GM18526 (cell line): ENCODE measurements at regions not wholly inside any gene's neighbourhood (a gene's known extent, or its start where the extent isn't known, plus 50 kb on each side); places are given as distances from the start of the nearest gene placed in this dataset.

Experiments used
- POLR2A ChIP-seq: IDR thresholded peaks from 3 replicates; pipeline ENCODE4 v1.6.1; 2011; ENCODE audit not compliant: insufficient read length; ENCODE audit errors: extremely low read depth

DNA sequence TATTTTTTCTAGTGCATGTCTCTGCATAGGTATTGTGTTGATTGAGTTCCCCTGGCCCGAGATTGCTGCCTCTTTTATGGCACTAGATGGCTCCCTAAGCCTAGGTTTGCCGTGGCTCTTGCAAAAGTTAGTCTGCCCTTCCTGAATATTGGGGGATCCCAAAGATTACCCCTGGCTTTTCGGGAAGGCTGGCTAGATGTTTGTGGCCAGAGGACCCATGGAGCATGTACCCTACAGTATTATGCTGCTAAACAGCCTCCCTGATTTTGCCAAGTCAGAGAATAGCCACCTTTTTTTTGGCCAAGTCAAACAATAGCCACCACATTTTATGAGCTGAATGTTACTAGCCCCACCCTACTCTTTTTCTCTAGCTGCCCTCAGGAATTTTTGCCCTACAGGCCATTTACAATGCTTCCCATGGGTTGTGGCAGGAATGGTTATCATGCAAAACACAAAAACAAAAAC, 343.2 kb downstream of the OLFM3 start:
- no peak for TF ChIP-seq POLR2A

DNA sequence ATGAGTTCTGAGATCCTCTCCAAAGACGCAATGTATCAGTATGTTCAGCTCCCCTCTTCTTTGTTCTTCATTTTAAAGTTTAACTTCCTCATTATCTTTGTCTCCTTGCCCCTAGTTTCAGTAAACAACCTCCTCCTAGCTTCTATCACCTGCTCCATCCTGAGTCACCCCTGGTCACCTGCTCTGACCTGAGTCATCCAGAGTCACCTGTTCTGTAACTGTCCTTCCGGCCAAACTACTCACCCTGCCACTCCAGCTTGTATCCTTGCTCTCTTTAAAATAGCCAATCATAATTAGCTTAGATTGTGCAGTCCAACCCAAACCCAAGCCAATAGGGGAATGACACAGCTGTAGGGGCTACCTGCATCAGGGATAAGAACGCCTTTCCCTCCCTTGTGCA, 332.0 kb downstream of the OLFM3 start:
- TF ChIP-seq POLR2A = no peak

DNA sequence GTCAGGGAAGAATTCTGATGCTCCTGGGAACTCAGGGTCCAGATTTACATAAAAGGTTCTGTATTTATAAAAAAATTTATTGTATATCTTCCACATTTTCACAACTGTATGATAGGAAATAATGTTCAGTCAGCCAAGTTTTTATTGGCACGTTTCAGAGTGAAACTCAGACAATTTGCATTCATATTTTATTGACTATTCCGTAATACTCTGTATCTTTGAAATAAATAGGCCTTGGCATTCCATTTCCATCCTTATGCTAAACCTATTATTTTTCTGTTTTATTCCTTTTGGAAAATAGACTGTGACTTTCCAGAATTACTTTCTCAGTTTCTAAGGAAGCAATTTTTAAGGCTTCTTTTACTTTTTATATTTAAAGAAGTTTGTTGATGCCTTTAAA, 329.0 kb downstream of the OLFM3 start:
- no peak for TF ChIP-seq POLR2A

DNA sequence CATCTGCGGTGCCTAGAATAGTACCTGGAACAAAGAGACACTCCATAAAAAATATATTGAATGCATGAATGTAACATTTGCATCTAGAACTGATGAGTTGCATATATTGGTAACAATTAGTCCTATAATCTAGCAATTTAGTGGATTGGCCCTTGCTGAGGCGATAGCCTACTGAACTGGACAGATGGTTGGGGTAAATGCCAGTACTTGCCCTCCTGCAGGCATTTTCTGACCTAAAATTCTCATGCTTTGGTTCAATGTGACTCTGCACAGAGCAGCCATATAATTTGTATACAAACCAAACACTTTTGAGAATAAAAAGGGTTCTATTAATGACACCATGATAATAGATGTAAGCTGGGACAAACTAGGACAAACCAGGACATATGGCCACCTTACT, 313.6 kb downstream of the OLFM3 start:
- no peak for TF ChIP-seq POLR2A

DNA sequence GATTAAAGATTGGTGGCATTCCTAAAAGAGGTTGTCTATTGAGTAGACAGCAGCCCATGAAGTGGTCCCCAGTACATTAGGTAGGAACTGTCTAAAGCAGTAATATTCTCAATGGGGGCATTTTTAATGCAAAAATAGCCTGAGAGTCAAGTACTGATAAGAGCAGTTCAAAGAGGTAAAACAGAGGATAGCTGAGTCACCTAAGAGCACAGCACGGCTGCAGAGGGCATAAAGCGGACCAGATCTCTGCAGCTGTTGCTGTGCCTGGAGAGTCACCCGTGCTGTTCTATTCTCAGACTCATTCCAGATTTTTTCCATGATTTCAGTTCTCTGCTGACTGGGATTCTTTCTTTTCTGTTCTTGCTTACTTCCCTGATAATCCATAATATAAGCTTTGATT, 313.2 kb downstream of the OLFM3 start:
- no peak for TF ChIP-seq POLR2A

DNA sequence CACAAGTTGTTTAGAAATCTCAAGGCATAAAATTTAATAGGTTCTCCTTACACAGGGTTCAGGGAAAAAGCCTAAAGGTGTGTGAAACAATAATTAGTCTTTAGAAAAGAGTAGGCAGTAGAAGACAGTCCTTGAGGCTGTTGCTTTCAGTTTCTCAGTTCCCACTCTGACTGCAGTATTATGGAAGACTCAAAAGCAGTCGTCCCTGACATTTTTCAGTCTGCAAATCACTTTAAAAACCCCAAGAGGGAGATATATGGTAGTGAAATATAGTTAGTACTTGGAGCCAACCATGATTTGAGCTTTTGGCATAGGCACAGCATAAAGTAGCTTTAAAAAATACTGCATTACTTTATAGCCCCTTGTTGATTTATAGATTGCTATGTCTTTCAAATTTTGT, 299.7 kb downstream of the OLFM3 start:
- no peak for TF ChIP-seq POLR2A

DNA sequence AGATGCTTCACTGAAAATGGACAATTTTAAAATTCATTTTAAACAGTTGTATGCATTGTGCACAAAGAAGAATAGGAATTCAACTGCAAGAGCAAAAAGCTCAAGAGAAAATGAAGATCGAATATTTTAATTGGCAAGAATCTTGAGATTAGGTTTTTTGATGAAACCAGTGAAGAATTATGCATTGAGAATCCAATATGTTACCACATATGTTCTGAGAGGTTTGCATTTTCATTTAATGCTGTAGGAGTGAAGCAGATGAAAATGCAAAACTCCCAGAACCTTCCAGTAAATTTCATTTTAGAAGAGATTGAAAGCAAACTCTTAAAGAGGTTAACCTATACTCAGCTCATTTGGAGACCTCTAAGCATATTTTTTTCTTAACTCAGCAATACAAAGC, 298.0 kb downstream of the OLFM3 start:
- TF ChIP-seq POLR2A = no peak

DNA sequence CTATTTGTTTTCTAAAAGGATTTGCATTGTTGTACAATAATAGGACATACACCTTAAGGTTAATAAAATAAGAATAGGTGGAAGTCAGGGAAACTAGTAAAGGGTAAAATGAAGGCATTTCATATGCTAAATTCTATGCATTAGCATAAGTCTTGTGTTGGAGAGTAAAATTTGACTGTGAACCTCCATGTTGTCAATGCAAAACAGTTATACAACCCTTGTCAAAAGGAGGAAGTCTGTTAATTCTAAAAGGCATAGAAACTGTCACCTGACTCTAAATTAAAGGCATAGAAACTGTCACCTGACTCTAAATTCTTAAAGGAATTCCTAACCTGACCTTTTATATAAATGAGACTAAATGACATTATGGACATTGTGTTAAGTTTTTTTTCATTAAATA, 291.8 kb downstream of the OLFM3 start:
- no peak for TF ChIP-seq POLR2A

DNA sequence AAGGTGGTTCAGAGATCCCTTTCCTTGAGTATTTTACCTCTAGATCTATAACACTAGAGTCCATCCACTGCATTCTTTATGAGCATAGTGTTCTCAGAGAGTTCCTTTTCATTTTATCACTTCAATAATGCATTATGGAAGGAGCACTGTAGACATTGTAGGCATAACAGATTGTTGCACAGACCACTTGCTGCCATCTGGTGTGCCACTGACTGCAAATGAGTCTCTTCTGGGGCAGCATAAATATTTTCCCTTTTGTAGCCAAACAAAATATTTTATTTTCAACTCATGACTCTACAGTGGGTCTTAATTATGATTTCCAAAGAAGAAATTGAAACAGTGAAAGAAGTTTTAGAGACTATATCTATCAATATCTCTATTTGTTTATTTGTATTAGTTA, 290.4 kb downstream of the OLFM3 start:
- TF ChIP-seq POLR2A = no peak

DNA sequence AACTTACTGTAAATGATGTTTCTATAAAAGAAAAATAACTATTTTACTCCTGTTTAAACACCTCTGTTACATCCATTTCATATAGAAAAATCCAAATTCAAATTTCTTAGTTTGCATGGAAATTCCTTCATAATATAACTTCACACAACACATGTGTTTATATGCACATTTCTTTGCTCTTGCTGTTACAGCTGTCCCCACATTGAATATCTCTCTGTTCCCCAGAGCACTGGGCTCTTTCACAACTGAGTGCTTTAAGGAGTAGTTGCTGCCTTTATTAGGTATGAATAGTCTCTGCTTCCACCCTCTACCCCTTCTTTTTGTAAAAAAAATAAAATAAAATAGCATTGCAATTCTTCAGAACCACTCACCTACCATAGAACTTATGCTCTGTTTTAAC, 287.0 kb downstream of the OLFM3 start:
- no peak for TF ChIP-seq POLR2A

DNA sequence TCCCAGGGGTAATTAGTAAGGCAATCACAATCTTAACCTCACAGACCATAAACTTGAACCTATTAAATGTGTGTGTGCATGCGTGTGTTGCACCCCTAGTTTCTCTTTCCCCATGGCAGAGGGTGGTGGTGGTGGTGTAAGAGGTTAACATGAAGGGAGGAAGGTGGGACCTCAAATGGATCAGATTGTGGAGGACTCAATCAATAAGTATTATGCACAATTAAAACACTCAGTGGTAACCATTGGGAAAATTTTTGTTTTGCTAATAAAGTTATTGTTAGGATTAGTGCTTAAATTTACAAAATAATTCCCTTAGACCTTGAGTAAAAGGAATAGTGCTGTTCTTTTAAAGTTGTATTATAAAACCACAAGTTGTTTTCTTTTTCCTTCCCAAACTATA, 283.0 kb downstream of the OLFM3 start:
- no peak for TF ChIP-seq POLR2A

DNA sequence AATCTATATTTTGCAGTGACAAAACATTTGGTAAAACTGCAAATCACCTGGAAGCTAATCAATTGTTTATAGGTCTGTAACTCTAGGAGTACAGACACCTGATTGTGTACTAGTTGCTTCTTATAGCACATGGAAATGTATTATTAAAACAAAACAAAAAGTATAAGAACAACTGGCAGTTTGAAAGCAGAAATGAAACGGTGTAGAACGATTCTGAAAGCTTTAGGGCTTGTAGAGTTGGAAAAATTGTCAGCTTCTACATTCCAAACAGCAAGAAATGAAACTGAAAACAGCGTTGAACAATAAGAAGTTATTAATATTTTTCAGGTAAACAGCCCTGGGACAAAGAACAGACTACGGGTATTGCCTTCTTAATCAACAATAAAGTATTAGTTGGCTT, 273.3 kb downstream of the OLFM3 start:
- no peak for TF ChIP-seq POLR2A

DNA sequence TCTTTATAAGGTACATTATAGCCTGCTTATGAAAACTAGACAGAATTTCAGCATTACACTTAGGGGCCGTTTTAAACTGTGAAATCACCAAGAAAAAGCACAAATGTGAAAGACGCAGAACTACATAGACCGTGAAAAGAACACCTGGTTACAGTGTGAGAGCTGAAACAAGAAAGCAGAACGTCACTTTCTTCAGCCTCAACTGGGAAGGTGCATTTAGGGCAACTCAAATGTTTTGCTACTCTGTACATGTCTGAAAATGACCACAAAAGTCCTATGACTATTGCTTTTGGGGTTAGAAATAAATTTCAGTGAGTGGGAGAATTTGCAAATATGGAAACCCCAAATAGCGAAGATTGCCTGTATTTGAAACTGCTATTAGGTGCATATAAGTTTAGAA, 268.7 kb downstream of the OLFM3 start:
- no peak for TF ChIP-seq POLR2A

DNA sequence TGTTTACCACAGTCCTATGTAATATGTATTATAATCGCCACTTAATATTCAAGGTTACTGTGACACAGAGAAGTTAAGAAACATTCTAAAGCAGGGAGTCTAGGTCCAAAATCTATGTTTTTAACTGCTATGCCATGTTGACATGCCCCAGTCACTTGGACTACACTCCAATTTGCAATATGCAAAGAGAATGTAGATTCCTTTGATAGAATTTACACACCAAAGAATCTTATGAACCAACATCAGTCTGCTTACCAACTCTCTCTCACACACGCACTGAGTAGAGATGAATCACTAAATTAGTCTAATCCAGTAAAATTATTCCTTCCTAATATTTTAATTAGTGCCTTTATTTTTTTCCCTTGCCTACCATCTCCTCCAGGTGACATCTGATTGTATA, 266.2 kb downstream of the OLFM3 start:
- no peak for TF ChIP-seq POLR2A

DNA sequence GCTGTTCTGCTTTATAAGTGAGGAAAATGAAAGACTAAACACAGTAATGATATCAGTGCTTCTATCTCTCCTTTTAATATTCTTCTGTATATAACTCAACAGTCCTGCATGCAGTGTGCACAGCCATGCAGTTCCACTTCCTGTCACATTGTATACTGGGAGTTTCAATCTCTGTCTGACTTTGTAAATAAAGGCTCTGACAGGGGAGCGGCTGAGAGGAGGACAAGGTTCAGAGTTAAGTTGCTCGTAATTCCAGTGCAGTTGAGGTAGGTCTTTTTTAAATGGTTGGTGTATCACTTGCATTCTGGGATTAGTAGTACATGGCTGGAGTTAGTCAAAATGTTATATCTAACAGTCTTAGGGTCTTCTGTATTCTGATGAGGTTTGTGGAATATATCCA, 264.5 kb downstream of the OLFM3 start:
- TF ChIP-seq POLR2A = no peak

DNA sequence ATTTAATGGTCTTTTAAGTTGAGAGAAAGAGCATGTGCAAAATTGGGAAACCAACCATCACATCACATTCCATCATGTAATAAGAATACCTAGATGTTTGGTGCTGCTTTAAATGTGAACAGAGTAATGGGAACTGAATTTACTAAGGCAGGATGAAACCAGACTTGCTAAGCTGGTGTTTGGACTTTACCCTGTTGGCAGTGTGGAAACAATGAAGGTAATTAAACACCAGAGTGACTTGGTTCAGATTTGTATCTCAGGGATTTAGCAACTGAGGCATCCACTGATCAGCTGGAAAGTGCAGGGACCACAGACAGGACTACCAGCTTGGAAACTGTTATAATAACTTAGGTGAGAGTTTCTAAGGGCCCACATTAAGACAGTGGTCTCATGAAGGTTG, 263.4 kb downstream of the OLFM3 start:
- no peak for TF ChIP-seq POLR2A

DNA sequence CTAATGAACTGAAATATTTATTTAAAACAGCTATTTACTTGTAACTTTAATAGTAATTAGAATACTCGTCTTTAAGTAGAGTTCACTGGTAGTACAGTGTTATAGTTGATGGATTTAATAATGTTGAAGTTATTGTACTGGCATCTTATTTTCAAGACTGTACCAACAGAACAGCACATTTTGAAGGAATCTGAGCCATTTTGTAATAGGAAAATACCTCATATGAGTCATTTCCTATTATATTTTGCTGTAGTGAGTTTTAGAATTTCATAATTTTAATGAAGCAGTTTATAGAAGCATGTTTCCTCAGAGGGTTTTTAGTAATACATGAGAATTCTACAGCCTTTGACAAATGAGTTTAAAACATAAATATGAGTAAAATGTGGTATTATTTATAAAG, 258.3 kb downstream of the OLFM3 start:
- TF ChIP-seq POLR2A = no peak

DNA sequence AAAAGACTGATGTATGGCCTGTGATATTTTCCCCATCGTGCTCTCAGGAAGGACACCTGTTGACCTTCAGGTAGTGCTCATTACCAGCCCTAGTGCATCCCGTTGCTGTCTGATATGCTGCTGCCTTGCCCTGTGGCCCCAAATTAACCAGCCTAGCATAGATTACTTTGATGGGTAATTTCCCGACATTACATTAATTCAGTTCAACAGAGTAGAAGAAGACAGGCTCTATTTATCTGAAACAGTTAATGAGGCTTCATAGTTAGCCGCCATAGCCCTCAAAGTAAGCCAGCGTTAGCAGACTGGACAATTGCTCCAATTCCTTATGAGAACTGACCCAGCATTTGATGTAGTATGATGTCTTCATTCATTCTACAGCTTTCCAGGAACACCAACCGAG, 257.6 kb downstream of the OLFM3 start:
- no peak for TF ChIP-seq POLR2A
